GM12878 (cell line): ENCODE measurements at regions not wholly inside any gene's neighbourhood (a gene's known extent, or its start where the extent isn't known, plus 50 kb on each side); places are given as distances from the start of the nearest gene placed in this dataset.
A peak's percentile ranks its signal among the peaks of the same experiment; 100 is the strongest.

Source experiments
- ATAC-seq: fragments of 200-7000 bp; cut with Tn5 transposase; 3 replicates; pipeline ENCODE4 v1.9.1; 2020; ENCODE audit warnings: mild to moderate bottlenecking, moderate library complexity
- BruUV-seq: library from RNA; stranded (reverse); fragments of 400-500 nt; replicated peaks from 2 replicates; lab custom pipeline; 2021; lab: Mats Ljungman, UMichigan
- CTCF ChIA-PET: fragments of 300-600 bp; sonication (Branson Sonifier 250); formaldehyde crosslinking; extraction: SDS; loops from one replicate; lab custom pipeline; 2021; ENCODE audit warnings: inconsistent platforms; lab: Yijun Ruan, JAX
- POLR2A ChIA-PET: fragments of 350-600 bp; formaldehyde crosslinking; extraction: SDS; loops from one replicate; lab custom pipeline; 2021; ENCODE audit warnings: inconsistent platforms; lab: Charles Lee
- RAD21 ChIA-PET: fragments of 300-600 bp; sonication (Branson Sonifier 250); formaldehyde crosslinking; loops from one replicate; lab custom pipeline; 2023; ENCODE audit warnings: antibody characterized with exemption; ENCODE audit not compliant: unreplicated experiment; lab: Charles Lee
- SMC1A ChIA-PET: fragments of 300-600 bp; sonication (Branson Sonifier 250); formaldehyde crosslinking; loops from one replicate; lab custom pipeline; 2023; ENCODE audit not compliant: unreplicated experiment, uncharacterized antibody; lab: Charles Lee
- DNase-seq: peaks from one replicate; pipeline ENCODE4 v3.0.0-alpha.2; 2011; ENCODE audit warnings: low read depth, low spot score
- FAIRE-seq: peaks from 3 replicates; lab custom pipeline; 2011; peaks lifted over from hg19 to GRCh38; lab: Jason Lieb, UNC
- H2AFZ ChIP-seq: 2 replicates; pipeline ENCODE4 v1.6.0; 2011; ENCODE audit warnings: low read depth, low read length, control low read depth; ENCODE audit not compliant: control insufficient read depth
- H3K27ac ChIP-seq: 2 replicates; pipeline ENCODE4 v1.5.1; 2011; ENCODE audit warnings: control low read depth; ENCODE audit not compliant: control insufficient read depth, insufficient read depth
- H3K27me3 ChIP-seq, 2 experiments: replicated peaks in 1 of 2; 2 replicates each; pipeline versions ENCODE4 v1.6.0 to v1.6.1; 2011; ENCODE audit warnings: low read length in 1 of 2; ENCODE audit not compliant: control insufficient read depth in 2 of 2, insufficient read depth in 2 of 2
- H3K36me3 ChIP-seq, 2 experiments: 2 replicates each; pipeline ENCODE4 v1.5.1; 2011; ENCODE audit warnings: low read length in 1 of 2; ENCODE audit not compliant: control insufficient read depth in 2 of 2, insufficient read depth in 2 of 2
- H3K4me1 ChIP-seq: 2 replicates; pipeline ENCODE4 v1.6.1; 2011; ENCODE audit warnings: mild to moderate bottlenecking, low read length, moderate library complexity, mixed read lengths; ENCODE audit not compliant: control insufficient read depth, insufficient read depth
- H3K4me2 ChIP-seq: 2 replicates; pipeline ENCODE4 v1.6.0; 2011; ENCODE audit warnings: control low read depth; ENCODE audit not compliant: control insufficient read depth, insufficient read depth
- H3K4me3 ChIP-seq: fragments of 200-600 bp; sonication (generic); 2 replicates; pipeline ENCODE4 v1.5.1; 2016
- H3K79me2 ChIP-seq: 2 replicates; pipeline ENCODE4 v1.6.0; 2011; ENCODE audit warnings: low read length; ENCODE audit not compliant: control insufficient read depth, insufficient read depth
- H3K9ac ChIP-seq: 2 replicates; pipeline ENCODE4 v1.8.0; 2011; ENCODE audit warnings: low read length, control low read depth, mixed read lengths; ENCODE audit not compliant: control insufficient read depth, insufficient read depth
- H3K9me3 ChIP-seq: replicated peaks from 3 replicates; pipeline ENCODE4 v1.5.1; 2011; ENCODE audit warnings: mild to moderate bottlenecking, low read length; ENCODE audit not compliant: control insufficient read depth, insufficient read depth
- H4K20me1 ChIP-seq: 2 replicates; pipeline ENCODE4 v1.6.0; 2011; ENCODE audit not compliant: control insufficient read depth, insufficient read depth
- BACH1 ChIP-seq: fragments of 450-650 bp; IDR thresholded peaks from 2 replicates; pipeline ENCODE4 v1.6.1; 2017; ENCODE audit warnings: mild to moderate bottlenecking, borderline replicate concordance
- CHD1 ChIP-seq: IDR thresholded peaks from 2 replicates; pipeline ENCODE4 v1.6.1; 2012; ENCODE audit warnings: low read depth, low read length, improper control_type of control experiment
- EZH2 ChIP-seq: IDR thresholded peaks from 2 replicates; pipeline ENCODE4 v1.6.1; 2012; ENCODE audit warnings: low read depth, mild to moderate bottlenecking, control low read depth, inconsistent platforms, low read length, borderline replicate concordance; ENCODE audit not compliant: control insufficient read depth
- GABPA ChIP-seq: IDR thresholded peaks from 2 replicates; pipeline ENCODE4 v1.6.1; 2014; ENCODE audit warnings: antibody characterized with exemption, low read depth, mild to moderate bottlenecking, inconsistent platforms
- HDAC2 ChIP-seq: fragments of 200-600 bp; sonication (generic); IDR thresholded peaks from 2 replicates; pipeline ENCODE4 v1.6.1; 2017
- KAT2A ChIP-seq: conservative IDR thresholded peaks from 2 replicates; pipeline ENCODE4 v1.6.1; 2011; ENCODE audit warnings: low read depth, low read length; ENCODE audit not compliant: control insufficient read depth
- MEF2A ChIP-seq: IDR thresholded peaks from 2 replicates; pipeline ENCODE4 v1.6.1; 2011; ENCODE audit warnings: low read depth, mild to moderate bottlenecking, low read length, moderate library complexity; ENCODE audit not compliant: insufficient read depth
- NBN ChIP-seq: fragments of 450-650 bp; IDR thresholded peaks from 2 replicates; pipeline ENCODE4 v1.6.1; 2016
- NFIC ChIP-seq: IDR thresholded peaks from 2 replicates; pipeline ENCODE4 v1.6.1; 2012; ENCODE audit warnings: low read depth, mild to moderate bottlenecking, inconsistent platforms, low read length, moderate library complexity
- RELA ChIP-seq: fragments of 450-650 bp; IDR thresholded peaks from 2 replicates; pipeline ENCODE4 v1.8.0; 2014; ENCODE audit warnings: borderline replicate concordance; ENCODE audit not compliant: partially characterized antibody
- SREBF1 ChIP-seq: IDR thresholded peaks from 2 replicates; pipeline ENCODE4 v1.6.1; 2012; ENCODE audit warnings: mild to moderate bottlenecking, low read length
- TAF1 ChIP-seq: IDR thresholded peaks from 2 replicates; pipeline ENCODE4 v1.6.1; 2011; ENCODE audit warnings: mild to moderate bottlenecking, low read depth, low read length, borderline replicate concordance
- USF2 ChIP-seq: IDR thresholded peaks from 2 replicates; pipeline ENCODE4 v1.6.1; 2011; ENCODE audit warnings: low read depth, low read length, improper control_type of control experiment, borderline replicate concordance
- WRNIP1 ChIP-seq: IDR thresholded peaks from 2 replicates; pipeline ENCODE4 v1.6.1; 2011; ENCODE audit warnings: low read depth, low read length, improper control_type of control experiment, borderline replicate concordance
- ZBED1 ChIP-seq: IDR thresholded peaks from 2 replicates; pipeline ENCODE4 v1.6.1; 2016; ENCODE audit warnings: borderline replicate concordance
- ZBTB4 ChIP-seq: fragments of 450-650 bp; formaldehyde crosslinking; IDR thresholded peaks from 2 replicates; pipeline ENCODE4 v1.4.0; 2022; ENCODE audit warnings: mild to moderate bottlenecking, moderate library complexity
- ZNF207 ChIP-seq: fragments of 450-650 bp; IDR thresholded peaks from 2 replicates; pipeline ENCODE4 v1.6.1; 2014; ENCODE audit warnings: antibody characterized with exemption, mild to moderate bottlenecking, borderline replicate concordance
- ZNF24 ChIP-seq: fragments of 450-650 bp; IDR thresholded peaks from 2 replicates; pipeline ENCODE4 v1.6.1; 2017; ENCODE audit warnings: antibody characterized with exemption, mild to moderate bottlenecking
- WGBS: methylation state at CpG from one replicate; pipeline ENCODE4 v1.1.6; 2016; ENCODE audit warnings: low lambda C conversion rate; ENCODE audit not compliant: insufficient replicate concordance, insufficient coverage; ENCODE audit errors: missing lambda C conversion rate; 5-methylcytosine and 5-hydroxymethylcytosine counted together
- in situ Hi-C: fragments of 300-500 bp; cut with MboI; formaldehyde crosslinking; loops from 9 replicates; pipeline ENCODE4 v1.14.3; 2018; ENCODE audit warnings: mixed read lengths
- intact Hi-C: fragments of 100-400 bp; cut with micrococcal nuclease; formaldehyde crosslinking; loops from one replicate; pipeline ENCODE4 v1.14.2; 2022; ENCODE audit not compliant: unreplicated experiment
- TF ChIP-seq, protein P1 (sequence below): IDR thresholded peaks from 2 replicates; pipeline ENCODE4 v1.6.1; 2012; ENCODE audit warnings: low read length, inconsistent platforms

DNA sequence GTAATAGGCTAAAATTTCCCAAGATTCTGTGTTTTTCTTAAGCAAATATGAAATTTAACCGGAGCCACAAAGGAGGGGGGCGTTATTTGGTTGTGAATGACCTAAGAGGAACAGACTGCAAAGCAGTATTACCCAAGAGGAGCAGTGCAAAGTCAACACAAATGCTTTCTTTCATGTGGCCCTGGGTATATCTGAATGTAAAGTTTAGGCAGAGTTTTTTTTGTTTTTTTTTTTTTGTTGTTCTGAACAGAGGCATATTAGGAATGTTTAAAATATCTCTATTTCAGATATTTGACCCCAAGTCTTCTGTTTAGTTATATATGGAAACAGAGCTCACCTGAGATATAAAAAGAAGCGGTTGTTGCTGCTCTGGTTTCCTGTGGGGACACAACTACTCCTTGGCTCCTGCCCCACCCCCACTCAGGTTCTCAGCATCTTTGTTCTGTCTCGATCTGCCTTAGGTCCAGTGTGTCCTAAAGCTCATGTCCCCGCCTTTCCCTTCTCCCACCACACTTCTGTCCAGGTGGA, 220.7 kb downstream of the RFC3 start (continued):
- TF ChIP-seq KAT2A (no peak), ZNF207 (no peak), MEF2A (peak; percentile 90)
- TF ChIP-seq, protein P1, sequence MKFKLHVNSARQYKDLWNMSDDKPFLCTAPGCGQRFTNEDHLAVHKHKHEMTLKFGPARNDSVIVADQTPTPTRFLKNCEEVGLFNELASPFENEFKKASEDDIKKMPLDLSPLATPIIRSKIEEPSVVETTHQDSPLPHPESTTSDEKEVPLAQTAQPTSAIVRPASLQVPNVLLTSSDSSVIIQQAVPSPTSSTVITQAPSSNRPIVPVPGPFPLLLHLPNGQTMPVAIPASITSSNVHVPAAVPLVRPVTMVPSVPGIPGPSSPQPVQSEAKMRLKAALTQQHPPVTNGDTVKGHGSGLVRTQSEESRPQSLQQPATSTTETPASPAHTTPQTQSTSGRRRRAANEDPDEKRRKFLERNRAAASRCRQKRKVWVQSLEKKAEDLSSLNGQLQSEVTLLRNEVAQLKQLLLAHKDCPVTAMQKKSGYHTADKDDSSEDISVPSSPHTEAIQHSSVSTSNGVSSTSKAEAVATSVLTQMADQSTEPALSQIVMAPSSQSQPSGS: 0 out of 2 replicates have a peak, but pooled peaks have one; percentile 18

GRCh38 chr13:34039678-34040077, 221.7 kb downstream of the RFC3 start:
- Histone ChIP-seq H3K9ac (no peak overlapping the region), H2AFZ (no peak overlapping the region), H3K9me3 (no peaks in the 10 kb centered on the region; the same call in 2 of the 3 replicates), H3K4me2 (no peak overlapping the region), H4K20me1 (no peaks in the 10 kb centered on the region), H3K27me3 (no peaks in the 10 kb centered on the region), H3K4me3 (no peak overlapping the region), H3K79me2 (no peaks in the 10 kb centered on the region), H3K36me3 (no peaks in the 10 kb centered on the region), H3K4me1 (peaks cover 10% of the 10 kb centered on the region), H3K27ac (no peak overlapping the region)
- CTCF ChIA-PET: no interaction called here
- BruUV-seq: no TSS peak
- RAD21 ChIA-PET: no interaction called here
- no peak for FAIRE-seq
- no peak for DNase-seq
- POLR2A ChIA-PET: no interaction called here
- ATAC-seq: no peak
- SMC1A ChIA-PET: no interaction called here
- 90% methylated on average over 1 of the region's 1 CpG for WGBS
- intact Hi-C loops (no loop called here), in situ Hi-C loops (no loop called here)
- TF ChIP-seq GABPA: no peak
- TF ChIP-seq ZBED1: no peak
- no peak for TF ChIP-seq CHD1
- TF ChIP-seq TAF1: no peak
- TF ChIP-seq NBN: no peak
- no peak for TF ChIP-seq BACH1
- no peak for TF ChIP-seq NFIC
- no peak for TF ChIP-seq RELA
- no peak for TF ChIP-seq SREBF1
- no peak for TF ChIP-seq EZH2
- TF ChIP-seq ZNF24: no peak
- no peak for TF ChIP-seq HDAC2
- TF ChIP-seq ZBTB4 (CRISPR knock-in tag): no peak
- no peak for TF ChIP-seq WRNIP1
- TF ChIP-seq USF2: no peak
